Stomach (tissue), 8 donors: ENCODE measurements at regions not wholly inside any gene's neighbourhood (a gene's known extent, or its start where the extent isn't known, plus 50 kb on each side); places are given as distances from the start of the nearest gene placed in this dataset.

Source experiments
- DNase-seq, 2 donors: peaks; one replicate each; pipeline versions ENCODE4 v3.0.0 to v3.0.0-alpha.2; 2013 to 2019
- H3K27ac ChIP-seq, 5 donors: fragments of 200-600 bp in 4 of 5; sonication (generic) in 4 of 5; one replicate each; pipeline ENCODE4 v1.5.1; 2013 to 2019; ENCODE audit warnings: mild to moderate bottlenecking in 1 of 5, moderate library complexity in 1 of 5
- H3K27me3 ChIP-seq, 3 donors: fragments of 200-600 bp; sonication (generic); one replicate each; pipeline ENCODE4 v1.5.1; 2017 to 2019; ENCODE audit warnings: mixed run types in 1 of 3
- H3K36me3 ChIP-seq, 4 donors: fragments of 200-600 bp; sonication (generic); 1 replicate in 3 of 4; 2 replicates in 1 of 4; pipeline ENCODE4 v1.5.1; 2016 to 2019
- H3K4me1 ChIP-seq, 4 donors: fragments of 200-600 bp; sonication (generic); one replicate each; pipeline ENCODE4 v1.5.1; 2016 to 2019
- H3K4me3 ChIP-seq, 4 donors: fragments of 200-600 bp; sonication (generic) in 3 of 4; one replicate each; pipeline ENCODE4 v1.5.1; 2016 to 2019; ENCODE audit warnings: mild to moderate bottlenecking in 1 of 4
- H3K9me3 ChIP-seq, 4 donors: fragments of 200-600 bp; sonication (generic); one replicate each; pipeline ENCODE4 v1.5.1; 2016 to 2019
- CTCF ChIP-seq, 7 experiments: fragments of 450-650 bp in 4 of 7; fragments of 200-600 bp in 3 of 7; sonication (generic) in 3 of 7; IDR thresholded peaks; one replicate each; pipeline ENCODE4 v1.5.1; 2016 to 2019; ENCODE audit warnings: antibody characterized with exemption in 7 of 7, control low read depth in 2 of 7, mild to moderate bottlenecking in 1 of 7
- EP300 ChIP-seq: sonication (generic); formaldehyde crosslinking; IDR thresholded peaks from one replicate; pipeline ENCODE4 v1.6.1; 2017; ENCODE audit warnings: antibody characterized with exemption
- POLR2A ChIP-seq, 4 donors: fragments of 450-650 bp; IDR thresholded peaks; one replicate each; pipeline ENCODE4 v1.6.1; 2016; ENCODE audit warnings: antibody characterized with exemption in 4 of 4, control low read depth in 2 of 4, mild to moderate bottlenecking in 1 of 4, moderate library complexity in 1 of 4
- POLR2AphosphoS5 ChIP-seq, 3 donors: sonication (generic); formaldehyde crosslinking; IDR thresholded peaks; one replicate each; pipeline ENCODE4 v1.6.1; 2016; ENCODE audit warnings: antibody characterized with exemption in 3 of 3
- WGBS, 5 donors: extraction: QIAGEN DNeasy Blood & Tissue Kit in 3 of 5; methylation state at CpG; one replicate each; pipeline versions ENCODE4 v1.1.5 to v1.1.7; 2013 to 2018; 5-methylcytosine and 5-hydroxymethylcytosine counted together
- intact Hi-C: fragments of 100-400 bp; cut with DNase I; formaldehyde crosslinking; loops from one replicate; pipeline ENCODE4 v1.15.1; 2023; ENCODE audit warnings: low total_unique reads
- donor health status: healthy with polysubstance abuse.
- donor health status: Bipolar disorder and iron deficiency.
- donor health status: healthy.

- no peaks in the 10 kb centered on the region for H3K36me3 ChIP-seq
- TF ChIP-seq EP300 = no peak
- no peak for TF ChIP-seq POLR2AphosphoS5 (IDR thresholded peaks at IDR 0.05)
- TF ChIP-seq POLR2A (IDR thresholded peaks at IDR 0.05) = no peak
- no peak for TF ChIP-seq CTCF (IDR thresholded peaks at IDR 0.05)
- H3K4me1 ChIP-seq = no peaks in the 10 kb centered on the region
These were observed 595.3 kb downstream of the BCOR start for GRCh38 chrX:39502486-39502885.

DNA sequence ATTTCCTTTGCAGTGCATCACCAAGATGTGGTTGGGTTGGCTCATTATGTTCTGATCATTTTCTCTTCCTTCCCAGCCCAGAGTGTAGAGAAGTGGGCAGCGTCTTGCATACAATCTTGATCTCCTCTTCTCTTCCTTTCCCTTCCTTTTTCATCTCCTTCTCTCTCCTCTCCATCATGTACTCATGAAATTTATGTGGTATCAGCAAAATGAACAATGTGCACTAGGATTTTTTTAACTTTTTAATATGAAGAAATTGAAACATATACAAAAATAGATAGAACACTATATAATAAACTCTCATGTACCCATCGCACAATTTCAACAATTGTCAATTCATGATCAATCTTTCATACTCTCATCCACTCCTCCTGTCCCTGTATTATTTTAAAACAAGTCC lies 593.5 kb downstream of the BCOR start:
- TF ChIP-seq POLR2AphosphoS5 (IDR thresholded peaks at IDR 0.05) (no peak), CTCF (IDR thresholded peaks at IDR 0.05) (no peak), POLR2A (IDR thresholded peaks at IDR 0.05) (no peak), EP300 (no peak)
- H3K27me3 ChIP-seq = peaks cover 0 to 6% (median 0%) of the 10 kb centered on the region in 3 donors
- DNase-seq = no peak
- H3K4me1 ChIP-seq = no peaks in the 10 kb centered on the region
- no peak overlapping the region for H3K4me3 ChIP-seq
- H3K27ac ChIP-seq = no peak overlapping the region
- 39 to 93% (median 50%) methylated on average over 2 of the region's 2 CpGs for WGBS, 5 donors
- intact Hi-C loops = no loop called here
- H3K36me3 ChIP-seq = no peaks in the 10 kb centered on the region
- H3K9me3 ChIP-seq = peaks cover 0 to 25% (median 10%) of the 10 kb centered on the region in 4 donors

More at GRCh38 chrX:39502486-39502885, 595.3 kb downstream of the BCOR start:
- DNase-seq = no peak
- Histone ChIP-seq H3K27ac (no peak overlapping the region), H3K4me3 (no peak overlapping the region), H3K27me3 (peaks cover 0 to 6% (median 0%) of the 10 kb centered on the region in 3 donors), H3K9me3 (peaks cover 0 to 7% (median 3%) of the 10 kb centered on the region in 4 donors)
- WGBS, 5 donors = 45 to 73% (median 54%) methylated on average over 3 of the region's 3 CpGs
- intact Hi-C loops = no loop called here

GRCh38 chrX:39504850-39505259 lies 592.9 kb downstream of the BCOR start:
- H3K9me3 ChIP-seq = peaks cover 0 to 31% (median 13%) of the 10 kb centered on the region in 4 donors
- H3K27ac ChIP-seq = no peak overlapping the region
- no peaks in the 10 kb centered on the region for H3K36me3 ChIP-seq
- WGBS, 5 donors = 55 to 94% (median 71%) methylated on average over 2 to 5 of the region's 5 CpGs
- DNase-seq = no peak
- H3K27me3 ChIP-seq = peaks cover 0 to 6% (median 0%) of the 10 kb centered on the region in 3 donors
- TF ChIP-seq POLR2AphosphoS5 (IDR thresholded peaks at IDR 0.05) = no peak
- TF ChIP-seq EP300 = no peak
- no peak for TF ChIP-seq CTCF (IDR thresholded peaks at IDR 0.05)
- H3K4me1 ChIP-seq = no peaks in the 10 kb centered on the region
- intact Hi-C loops = no loop called here
- H3K4me3 ChIP-seq = no peak overlapping the region

- TF ChIP-seq POLR2AphosphoS5 (IDR thresholded peaks at IDR 0.05) (no peak), POLR2A (IDR thresholded peaks at IDR 0.05) (no peak), CTCF (IDR thresholded peaks at IDR 0.05) (no peak), EP300 (no peak)
- WGBS, 5 donors = 78 to 94% (median 84%) methylated on average over 9 of the region's 9 CpGs
- Histone ChIP-seq H3K4me3 (no peak overlapping the region), H3K9me3 (peaks cover 0 to 34% (median 14%) of the 10 kb centered on the region in 4 donors), H3K36me3 (no peaks in the 10 kb centered on the region), H3K4me1 (no peaks in the 10 kb centered on the region), H3K27ac (no peak overlapping the region), H3K27me3 (peaks cover 0 to 2% (median 0%) of the 10 kb centered on the region in 3 donors)
- intact Hi-C loops = no loop called here
- DNase-seq = no peak
These were observed 591.6 kb downstream of the BCOR start for GRCh38 chrX:39506131-39506530.
